ENCODE measurements at regions not wholly inside any gene's neighbourhood (a gene's known extent, or its start where the extent isn't known, plus 50 kb on each side); places are given as distances from the start of the nearest gene placed in this dataset.

GRCh38 chr10:33026422-33026821 lies 68.4 kb upstream of the ITGB1 start:
- TF ChIP-seq CTCF (IDR thresholded peaks at IDR 0.05) = no peak
- intact Hi-C loops (cut with DNase I) = no loop called here
- no peaks in the 10 kb centered on the region for H3K36me3 ChIP-seq
- peak in 2 of 8 donors; percentile 31 to 42 for ATAC-seq
- H3K9me3 ChIP-seq = no peaks in the 10 kb centered on the region
- peak overlapping the region in 3 of 10 donors; percentile 19 to 52 (median 32) for H3K27ac ChIP-seq
- H3K4me3 ChIP-seq = no peak overlapping the region
- H3K27me3 ChIP-seq = no peaks in the 10 kb centered on the region
- peaks cover 0 to 21% (median 6%) of the 10 kb centered on the region in 9 donors for H3K4me1 ChIP-seq
- 40 to 42% methylated on average over 3 of the region's 3 CpGs for WGBS, 2 donors
- no peak for DNase-seq

- Histone ChIP-seq H3K4me3 (no peak overlapping the region), H3K36me3 (no peaks in the 10 kb centered on the region), H3K27ac (peak overlapping the region in 2 of 10 donors; percentile 32 to 52), H3K4me1 (peaks cover 0 to 21% (median 6%) of the 10 kb centered on the region in 9 donors), H3K27me3 (no peaks in the 10 kb centered on the region), H3K9me3 (no peaks in the 10 kb centered on the region)
- DNase-seq (no peak), ATAC-seq (no peak)
- WGBS, 2 donors = 86 to 89% methylated on average over 4 of the region's 4 CpGs
- no peak for TF ChIP-seq CTCF (IDR thresholded peaks at IDR 0.05)
- intact Hi-C loops (cut with DNase I) = no loop called here
Observed at GRCh38 chr10:33025910-33026309, 67.9 kb upstream of the ITGB1 start.

- 78 to 87% methylated on average over 6 of the region's 6 CpGs for WGBS, 2 donors
- Histone ChIP-seq H3K4me3 (no peak overlapping the region), H3K36me3 (no peaks in the 10 kb centered on the region), H3K9me3 (no peaks in the 10 kb centered on the region), H3K4me1 (peaks cover 0 to 17% (median 6%) of the 10 kb centered on the region in 9 donors), H3K27ac (no peak overlapping the region), H3K27me3 (no peaks in the 10 kb centered on the region)
- ATAC-seq (no peak), DNase-seq (no peak)
- intact Hi-C loops (cut with DNase I) = no loop called here
- no peak for TF ChIP-seq CTCF (IDR thresholded peaks at IDR 0.05)
Observed at GRCh38 chr10:33025039-33025438, 67.0 kb upstream of the ITGB1 start.

GRCh38 chr10:33022691-33023090 lies 64.7 kb upstream of the ITGB1 start:
- intact Hi-C loops (cut with DNase I) = no loop called here
- H3K4me3 ChIP-seq = no peak overlapping the region
- no peaks in the 10 kb centered on the region for H3K36me3 ChIP-seq
- TF ChIP-seq CTCF (IDR thresholded peaks at IDR 0.05) = no peak
- ATAC-seq (no peak), DNase-seq (no peak)
- no peaks in the 10 kb centered on the region for H3K27me3 ChIP-seq
- 89 to 95% methylated on average over 3 of the region's 3 CpGs for WGBS, 2 donors
- H3K27ac ChIP-seq = no peak overlapping the region
- H3K9me3 ChIP-seq = no peaks in the 10 kb centered on the region
- H3K4me1 ChIP-seq = peaks cover 0 to 12% (median 6%) of the 10 kb centered on the region in 9 donors

All from heart right ventricle (tissue), 16 donors.